HEK293 (cell line): ENCODE measurements at regions not wholly inside any gene's neighbourhood (a gene's known extent, or its start where the extent isn't known, plus 50 kb on each side); places are given as distances from the start of the nearest gene placed in this dataset.
A peak's percentile ranks its signal among the peaks of the same experiment; 100 is the strongest.

Experiments
- GLIS2 ChIP-seq: fragments of 450-650 bp; formaldehyde crosslinking; IDR thresholded peaks from 2 replicates; pipeline ENCODE4 v1.5.1; 2016; ENCODE audit warnings: missing biosample characterization, missing genetic modification characterization
- KLF1 ChIP-seq: fragments of 450-650 bp; formaldehyde crosslinking; IDR thresholded peaks from 2 replicates; pipeline ENCODE4 v1.5.1; 2016; ENCODE audit warnings: missing biosample characterization, missing genetic modification characterization
- MYNN ChIP-seq: fragments of 450-650 bp; formaldehyde crosslinking; IDR thresholded peaks from 2 replicates; pipeline ENCODE4 v1.5.1; 2016; ENCODE audit warnings: missing biosample characterization, missing genetic modification characterization, borderline replicate concordance
- MZF1 ChIP-seq: fragments of 450-650 bp; formaldehyde crosslinking; IDR thresholded peaks from 2 replicates; pipeline ENCODE4 v1.5.1; 2017; ENCODE audit warnings: missing biosample characterization, missing genetic modification characterization, borderline replicate concordance
- RBAK ChIP-seq: fragments of 450-650 bp; formaldehyde crosslinking; IDR thresholded peaks from 2 replicates; pipeline ENCODE4 v1.5.1; 2016; ENCODE audit warnings: missing biosample characterization, missing genetic modification characterization
- REPIN1 ChIP-seq: fragments of 450-650 bp; formaldehyde crosslinking; IDR thresholded peaks from 2 replicates; pipeline ENCODE4 v1.5.1; 2017; ENCODE audit warnings: missing biosample characterization, missing genetic modification characterization, low read depth
- SP7 ChIP-seq: fragments of 450-650 bp; formaldehyde crosslinking; IDR thresholded peaks from 2 replicates; pipeline ENCODE4 v1.5.1; 2016; ENCODE audit warnings: missing biosample characterization, missing genetic modification characterization
- TSHZ1 ChIP-seq: fragments of 450-650 bp; formaldehyde crosslinking; IDR thresholded peaks from 2 replicates; pipeline ENCODE4 v1.5.1; 2016; ENCODE audit warnings: missing biosample characterization, missing genetic modification characterization, borderline replicate concordance
- WT1 ChIP-seq: fragments of 450-650 bp; formaldehyde crosslinking; IDR thresholded peaks from 2 replicates; pipeline ENCODE4 v1.5.1; 2016; ENCODE audit warnings: missing biosample characterization, missing genetic modification characterization
- ZBTB17 ChIP-seq: fragments of 450-650 bp; formaldehyde crosslinking; IDR thresholded peaks from 2 replicates; pipeline ENCODE4 v1.5.1; 2016; ENCODE audit warnings: missing biosample characterization, missing genetic modification characterization
- ZBTB49 ChIP-seq: fragments of 450-650 bp; formaldehyde crosslinking; IDR thresholded peaks from 2 replicates; pipeline ENCODE4 v1.5.1; 2016; ENCODE audit warnings: missing biosample characterization, missing genetic modification characterization, low read depth
- ZFP37 ChIP-seq: fragments of 450-650 bp; formaldehyde crosslinking; IDR thresholded peaks from 2 replicates; pipeline ENCODE4 v1.5.1; 2016; ENCODE audit warnings: missing biosample characterization, missing genetic modification characterization
- ZNF133 ChIP-seq: fragments of 450-650 bp; formaldehyde crosslinking; IDR thresholded peaks from 2 replicates; pipeline ENCODE4 v1.5.1; 2016; ENCODE audit warnings: missing biosample characterization, missing genetic modification characterization
- ZNF280C ChIP-seq: fragments of 450-650 bp; formaldehyde crosslinking; IDR thresholded peaks from 2 replicates; pipeline ENCODE4 v1.5.1; 2016; ENCODE audit warnings: missing biosample characterization, missing genetic modification characterization
- ZNF292 ChIP-seq: fragments of 450-650 bp; formaldehyde crosslinking; IDR thresholded peaks from 2 replicates; pipeline ENCODE4 v1.5.1; 2016; ENCODE audit warnings: low read depth, missing biosample characterization, missing genetic modification characterization, borderline replicate concordance
- ZNF311 ChIP-seq: fragments of 450-650 bp; formaldehyde crosslinking; IDR thresholded peaks from 2 replicates; pipeline ENCODE4 v1.5.1; 2017; ENCODE audit warnings: missing biosample characterization, missing genetic modification characterization, borderline replicate concordance
- ZNF394 ChIP-seq: fragments of 450-650 bp; formaldehyde crosslinking; IDR thresholded peaks from 2 replicates; pipeline ENCODE4 v1.5.1; 2016; ENCODE audit warnings: missing biosample characterization, missing genetic modification characterization, mild to moderate bottlenecking, moderate library complexity, borderline replicate concordance
- ZNF404 ChIP-seq: fragments of 450-650 bp; formaldehyde crosslinking; IDR thresholded peaks from 2 replicates; pipeline ENCODE4 v1.5.1; 2017; ENCODE audit warnings: missing biosample characterization, missing genetic modification characterization
- ZNF544 ChIP-seq: fragments of 450-650 bp; formaldehyde crosslinking; IDR thresholded peaks from 2 replicates; pipeline ENCODE4 v1.5.0; 2017; ENCODE audit warnings: missing biosample characterization, missing genetic modification characterization
- ZNF555 ChIP-seq: fragments of 450-650 bp; formaldehyde crosslinking; conservative IDR thresholded peaks from 2 replicates; pipeline ENCODE4 v1.5.1; 2017; ENCODE audit warnings: missing biosample characterization, mild to moderate bottlenecking, missing genetic modification characterization, inconsistent platforms
- ZNF560 ChIP-seq: fragments of 450-650 bp; formaldehyde crosslinking; IDR thresholded peaks from 2 replicates; pipeline ENCODE4 v1.5.1; 2017; ENCODE audit warnings: missing biosample characterization, missing genetic modification characterization, borderline replicate concordance
- ZNF623 ChIP-seq: fragments of 450-650 bp; formaldehyde crosslinking; IDR thresholded peaks from 2 replicates; pipeline ENCODE4 v1.5.1; 2016; ENCODE audit warnings: missing biosample characterization, missing genetic modification characterization
- ZNF670 ChIP-seq: fragments of 450-650 bp; formaldehyde crosslinking; IDR thresholded peaks from 2 replicates; pipeline ENCODE4 v1.5.1; 2016; ENCODE audit warnings: missing biosample characterization, missing genetic modification characterization, low read depth
- ZNF704 ChIP-seq: fragments of 450-650 bp; formaldehyde crosslinking; IDR thresholded peaks from 2 replicates; pipeline ENCODE4 v1.5.1; 2016; ENCODE audit warnings: missing biosample characterization, missing genetic modification characterization
- ZNF768 ChIP-seq: fragments of 450-650 bp; formaldehyde crosslinking; IDR thresholded peaks from 2 replicates; pipeline ENCODE4 v1.5.1; 2018; ENCODE audit warnings: missing biosample characterization, mild to moderate bottlenecking, missing genetic modification characterization
- ZSCAN30 ChIP-seq: fragments of 450-650 bp; IDR thresholded peaks from 2 replicates; pipeline ENCODE4 v1.5.1; 2018; ENCODE audit warnings: missing biosample characterization, mild to moderate bottlenecking, missing genetic modification characterization, moderate library complexity
- ZSCAN5A ChIP-seq: fragments of 450-650 bp; formaldehyde crosslinking; IDR thresholded peaks from 2 replicates; pipeline ENCODE4 v1.5.1; 2016; ENCODE audit warnings: missing biosample characterization, missing genetic modification characterization

GRCh38 chr6:16964553-16965499, 137.0 kb upstream of the STMND1 start (continued):
- no peak for TF ChIP-seq ZBTB49
- peak; percentile 58; the same call in 1 of the 2 replicates for TF ChIP-seq ZNF394 (tag by site-specific recombination)
- TF ChIP-seq ZSCAN5A, result no peak
- TF ChIP-seq ZNF555 (tag by site-specific recombination), result no peak
- no peak for TF ChIP-seq ZNF133 (tag by site-specific recombination)
- TF ChIP-seq ZSCAN30 (tag by site-specific recombination), result peak; percentile 95
- TF ChIP-seq ZNF544 (tag by site-specific recombination), result no peak
- no peak for TF ChIP-seq ZNF292 (tag by site-specific recombination)
- TF ChIP-seq ZNF768 (tag by site-specific recombination), result no peak
- TF ChIP-seq MYNN, result no peak
- no peak; the same call in 1 of the 2 replicates for TF ChIP-seq ZNF623
- peak; percentile 88 for TF ChIP-seq SP7 (tag by site-specific recombination)
- TF ChIP-seq ZNF311, result no peak
- no peak for TF ChIP-seq ZNF670
- TF ChIP-seq KLF1 (tag by site-specific recombination), result no peak
- no peak for TF ChIP-seq RBAK
- TF ChIP-seq ZFP37, result peak; percentile 75
- TF ChIP-seq ZNF280C, result no peak
- peak; percentile 97 for TF ChIP-seq ZBTB17 (tag by site-specific recombination)
- no peak; the same call in 1 of the 2 replicates for TF ChIP-seq REPIN1 (tag by site-specific recombination)
- no peak for TF ChIP-seq GLIS2 (tag by site-specific recombination)
- no peak for TF ChIP-seq ZNF560 (tag by site-specific recombination)
- peak; percentile 81 for TF ChIP-seq WT1 (tag by site-specific recombination)
- no peak for TF ChIP-seq ZNF404 (tag by site-specific recombination)
- no peak for TF ChIP-seq MZF1 (tag by site-specific recombination)
- peak; percentile 61; the same call in 1 of the 2 replicates for TF ChIP-seq TSHZ1 (tag by site-specific recombination)
- TF ChIP-seq ZNF704 (tag by site-specific recombination), result no peak
